Testis (tissue), 2 donors: ENCODE measurements at regions not wholly inside any gene's neighbourhood (a gene's known extent, or its start where the extent isn't known, plus 50 kb on each side); places are given as distances from the start of the nearest gene placed in this dataset.

ENCODE experiments used
- DNase-seq: peaks from one replicate; pipeline ENCODE4 v3.0.0-alpha.2; 2019
- H3K27ac ChIP-seq, 2 donors: fragments of 200-600 bp; sonication (generic); one replicate each; pipeline ENCODE4 v1.5.1; 2019
- H3K27me3 ChIP-seq: fragments of 200-600 bp; sonication (generic); one replicate; pipeline ENCODE4 v1.5.1; 2019
- H3K36me3 ChIP-seq: fragments of 200-600 bp; sonication (generic); one replicate; pipeline ENCODE4 v1.5.1; 2017; ENCODE audit warnings: low read depth; ENCODE audit errors: missing control alignments
- H3K4me1 ChIP-seq: fragments of 200-600 bp; sonication (generic); one replicate; pipeline ENCODE4 v1.5.1; 2019
- H3K4me3 ChIP-seq, 2 donors: fragments of 200-600 bp; sonication (generic); one replicate each; pipeline ENCODE4 v1.5.1; 2017 to 2019
- H3K9me3 ChIP-seq: fragments of 200-600 bp; sonication (generic); one replicate; pipeline ENCODE4 v1.5.1; 2017
- CTCF ChIP-seq, 3 experiments: fragments of 450-650 bp in 2 of 3; fragments of 200-600 bp in 1 of 3; sonication (generic) in 1 of 3; IDR thresholded peaks; one replicate each; pipeline ENCODE4 v1.5.1; 2016 to 2019; ENCODE audit warnings: antibody characterized with exemption in 3 of 3, mild to moderate bottlenecking in 2 of 3, moderate library complexity in 1 of 3
- POLR2A ChIP-seq: fragments of 450-650 bp; IDR thresholded peaks from one replicate; pipeline ENCODE4 v1.6.1; 2017; ENCODE audit warnings: antibody characterized with exemption, mild to moderate bottlenecking, moderate library complexity
- WGBS, 2 donors: methylation state at CpG; one replicate each; pipeline ENCODE4 v1.1.5; 2018; 5-methylcytosine and 5-hydroxymethylcytosine counted together
- intact Hi-C: fragments of 100-400 bp; cut with DNase I; formaldehyde crosslinking; loops from one replicate; pipeline ENCODE4 v1.15.1; 2023; ENCODE audit warnings: low total_unique reads

GRCh38 chr14:41022932-41023331 is 583.7 kb upstream of the LRFN5 start:
- Histone ChIP-seq H3K4me1 (no peaks in the 10 kb centered on the region), H3K4me3 (no peak overlapping the region), H3K9me3 (no peaks in the 10 kb centered on the region), H3K36me3 (no peaks in the 10 kb centered on the region), H3K27ac (no peak overlapping the region), H3K27me3 (no peaks in the 10 kb centered on the region)
- intact Hi-C loops, result no loop called here
- 90 to 92% methylated on average over 2 of the region's 2 CpGs for WGBS, 2 donors
- TF ChIP-seq POLR2A (no peak), CTCF (IDR thresholded peaks at IDR 0.05) (no peak)
- no peak for DNase-seq

- intact Hi-C loops, result no loop called here
- no peaks in the 10 kb centered on the region for H3K4me1 ChIP-seq
- no peaks in the 10 kb centered on the region for H3K36me3 ChIP-seq
- H3K4me3 ChIP-seq, result no peak overlapping the region
- H3K9me3 ChIP-seq, result no peaks in the 10 kb centered on the region
- WGBS, 2 donors, result 28 to 41% methylated on average over 4 of the region's 4 CpGs
- no peak overlapping the region for H3K27ac ChIP-seq
- TF ChIP-seq CTCF (IDR thresholded peaks at IDR 0.05) (no peak), POLR2A (no peak)
- no peak for DNase-seq
- no peaks in the 10 kb centered on the region for H3K27me3 ChIP-seq
Observed at GRCh38 chr14:41016213-41016612, 590.5 kb upstream of the LRFN5 start.

- no peaks in the 10 kb centered on the region for H3K9me3 ChIP-seq
- no peak overlapping the region for H3K4me3 ChIP-seq
- no peak for DNase-seq
- WGBS, 2 donors, result 57% methylated on average over 3 of the region's 3 CpGs
- no peaks in the 10 kb centered on the region for H3K4me1 ChIP-seq
- no peaks in the 10 kb centered on the region for H3K27me3 ChIP-seq
- no peak overlapping the region for H3K27ac ChIP-seq
- TF ChIP-seq CTCF (IDR thresholded peaks at IDR 0.05), result no peak
- TF ChIP-seq POLR2A, result no peak
- H3K36me3 ChIP-seq, result no peaks in the 10 kb centered on the region
- intact Hi-C loops, result no loop called here
Observed at GRCh38 chr14:41000350-41000749, 606.3 kb upstream of the LRFN5 start.

- DNase-seq, result no peak
- TF ChIP-seq CTCF (IDR thresholded peaks at IDR 0.05), result no peak
- no peak for TF ChIP-seq POLR2A
- Histone ChIP-seq H3K27ac (no peak overlapping the region), H3K9me3 (no peaks in the 10 kb centered on the region), H3K4me3 (no peak overlapping the region), H3K4me1 (no peaks in the 10 kb centered on the region), H3K36me3 (no peaks in the 10 kb centered on the region), H3K27me3 (no peaks in the 10 kb centered on the region)
- WGBS, 2 donors, result 48 to 52% methylated on average over 1 of the region's 1 CpG
- intact Hi-C loops, result no loop called here
Observed at GRCh38 chr14:40989260-40989659, 617.4 kb upstream of the LRFN5 start.

GRCh38 chr14:40987481-40987880 is 619.2 kb upstream of the LRFN5 start:
- H3K27ac ChIP-seq, result no peak overlapping the region
- TF ChIP-seq CTCF (IDR thresholded peaks at IDR 0.05) (no peak), POLR2A (no peak)
- H3K4me1 ChIP-seq, result no peaks in the 10 kb centered on the region
- H3K9me3 ChIP-seq, result no peaks in the 10 kb centered on the region
- intact Hi-C loops, result no loop called here
- WGBS, 2 donors, result 83% methylated on average over 3 of the region's 3 CpGs
- DNase-seq, result no peak
- no peaks in the 10 kb centered on the region for H3K27me3 ChIP-seq
- no peak overlapping the region for H3K4me3 ChIP-seq
- no peaks in the 10 kb centered on the region for H3K36me3 ChIP-seq
